ENCODE measurements at regions not wholly inside any gene's neighbourhood (a gene's known extent, or its start where the extent isn't known, plus 50 kb on each side); places are given as distances from the start of the nearest gene placed in this dataset.

GRCh38 chr3:26293329-26293844 lies 329.2 kb upstream of the LRRC3B start:
- no peaks in the 10 kb centered on the region for H3K27me3 Mint-ChIP-seq (ENCODE audit: insufficient read depth, low read depth)
- Histone ChIP-seq H2AFZ (replicated peaks) (no peak overlapping the region), H3F3A (ENCODE audit: low read depth) (no peaks in the 10 kb centered on the region), H3K4me3 (no peak overlapping the region), H3K4me1 (no peaks in the 10 kb centered on the region), H3K9me3 (ENCODE audit: low read depth) (no peaks in the 10 kb centered on the region), H3K27ac (no peak overlapping the region), H3K27me3 (no peaks in the 10 kb centered on the region), H4K20me1 (ENCODE audit: low read depth) (no peaks in the 10 kb centered on the region), H3K79me2 (ENCODE audit: low read depth) (no peaks in the 10 kb centered on the region), H3K4me2 (no peak overlapping the region), H3K36me3 (no peaks in the 10 kb centered on the region), H3K9ac (no peak overlapping the region)
- no peaks in the 10 kb centered on the region for H3K9me3 Mint-ChIP-seq
- no peak overlapping the region for H3K27ac Mint-ChIP-seq
- TF ChIP-seq EZH2phosphoT487 (IDR thresholded peaks at IDR 0.05): no peak
- TF ChIP-seq CTCF (IDR thresholded peaks at IDR 0.05): no peak
- no peak for TF ChIP-seq EZH2 (IDR thresholded peaks at IDR 0.05)
- H3K4me1 Mint-ChIP-seq: no peaks in the 10 kb centered on the region
- no peak for DNase-seq (ENCODE audit: low spot score)
- H3K4me3 Mint-ChIP-seq: no peak overlapping the region
- H3K36me3 Mint-ChIP-seq: no peaks in the 10 kb centered on the region

- H3K27ac ChIP-seq: no peak overlapping the region
- TF ChIP-seq EZH2phosphoT487 (IDR thresholded peaks at IDR 0.05): no peak
- TF ChIP-seq CTCF (IDR thresholded peaks at IDR 0.05): no peak
- no peak for TF ChIP-seq EZH2 (IDR thresholded peaks at IDR 0.05)
Observed at GRCh38 chr3:26307192-26307591, 315.4 kb upstream of the LRRC3B start.

GRCh38 chr3:26307787-26308186 lies 314.8 kb upstream of the LRRC3B start:
- no peak overlapping the region for H2AFZ ChIP-seq (replicated peaks)
- no peaks in the 10 kb centered on the region for H3K9me3 Mint-ChIP-seq
- H3K27ac Mint-ChIP-seq: no peak overlapping the region
- no peak overlapping the region for H3K4me3 ChIP-seq
- no peaks in the 10 kb centered on the region for H3K36me3 ChIP-seq
- H4K20me1 ChIP-seq (ENCODE audit: low read depth): no peaks in the 10 kb centered on the region
- H3K4me3 Mint-ChIP-seq: no peak overlapping the region
- H3K79me2 ChIP-seq (ENCODE audit: low read depth): no peaks in the 10 kb centered on the region
- H3F3A ChIP-seq (ENCODE audit: low read depth): no peaks in the 10 kb centered on the region
- no peaks in the 10 kb centered on the region for H3K4me1 ChIP-seq
- no peak overlapping the region for H3K9ac ChIP-seq
- no peak overlapping the region for H3K4me2 ChIP-seq
- TF ChIP-seq CTCF (IDR thresholded peaks at IDR 0.05) (no peak), EZH2phosphoT487 (IDR thresholded peaks at IDR 0.05) (no peak), EZH2 (IDR thresholded peaks at IDR 0.05) (no peak)
- H3K4me1 Mint-ChIP-seq: peaks cover 3% of the 10 kb centered on the region
- peaks cover 3% of the 10 kb centered on the region for H3K27me3 Mint-ChIP-seq (ENCODE audit: insufficient read depth, low read depth)
- no peak overlapping the region for H3K27ac ChIP-seq
- no peak for DNase-seq (ENCODE audit: low spot score)
- no peaks in the 10 kb centered on the region for H3K36me3 Mint-ChIP-seq
- no peaks in the 10 kb centered on the region for H3K27me3 ChIP-seq
- no peaks in the 10 kb centered on the region for H3K9me3 ChIP-seq (ENCODE audit: low read depth)

More at GRCh38 chr3:26307192-26307591, 315.4 kb upstream of the LRRC3B start:
- H3K4me2 ChIP-seq: no peak overlapping the region
- H3K9ac ChIP-seq: no peak overlapping the region
- Mint-ChIP-seq H3K27ac (no peak overlapping the region), H3K27me3 (ENCODE audit: insufficient read depth, low read depth) (peaks cover 3% of the 10 kb centered on the region), H3K4me3 (no peak overlapping the region), H3K36me3 (no peaks in the 10 kb centered on the region), H3K4me1 (peaks cover 3% of the 10 kb centered on the region), H3K9me3 (no peaks in the 10 kb centered on the region)
- no peaks in the 10 kb centered on the region for H3K79me2 ChIP-seq (ENCODE audit: low read depth)
- no peak for DNase-seq (ENCODE audit: low spot score)
- no peak overlapping the region for H3K4me3 ChIP-seq
- H3F3A ChIP-seq (ENCODE audit: low read depth): no peaks in the 10 kb centered on the region
- H3K4me1 ChIP-seq: no peaks in the 10 kb centered on the region
- H2AFZ ChIP-seq (replicated peaks): no peak overlapping the region
- no peaks in the 10 kb centered on the region for H3K27me3 ChIP-seq
- no peaks in the 10 kb centered on the region for H4K20me1 ChIP-seq (ENCODE audit: low read depth)
- no peaks in the 10 kb centered on the region for H3K9me3 ChIP-seq (ENCODE audit: low read depth)
- H3K36me3 ChIP-seq: no peaks in the 10 kb centered on the region
